ENCODE measurements at regions not wholly inside any gene's neighbourhood (a gene's known extent, or its start where the extent isn't known, plus 50 kb on each side); places are given as distances from the start of the nearest gene placed in this dataset.

DNA sequence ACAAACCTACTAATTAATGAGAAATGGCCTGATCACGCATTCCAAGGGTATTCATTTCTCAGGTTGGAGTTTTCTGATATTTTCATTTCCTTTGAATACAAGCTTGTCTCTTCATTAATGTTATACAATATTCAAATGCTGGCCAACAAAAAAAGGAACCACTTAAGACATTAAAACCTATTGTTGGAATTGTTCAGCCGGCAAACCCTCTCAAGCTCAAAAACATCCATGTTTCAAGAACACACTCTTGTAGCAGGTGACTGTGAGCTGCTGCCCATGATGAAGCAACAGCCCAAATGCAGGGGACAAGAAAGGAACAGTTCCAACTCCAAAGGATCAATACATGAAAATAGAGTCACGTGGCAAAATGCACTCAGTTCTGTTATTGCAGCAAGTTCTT lies 454.5 kb downstream of the BCL11A start:
- Histone ChIP-seq H2AFZ (no peak overlapping the region), H3K4me2 (no peak overlapping the region), H3K36me3 (ENCODE audit: low read depth) (no peaks in the 10 kb centered on the region), H3K27ac (no peak overlapping the region), H4K20me1 (ENCODE audit: insufficient read depth) (no peaks in the 10 kb centered on the region), H3K4me3 (no peak overlapping the region), H3K9me2 (ENCODE audit: insufficient read depth) (no peaks in the 10 kb centered on the region), H3K4me1 (replicated peaks; ENCODE audit: insufficient read depth) (no peaks in the 10 kb centered on the region), H3K79me2 (ENCODE audit: low read depth) (no peaks in the 10 kb centered on the region), H3F3A (ENCODE audit: insufficient read depth, low read depth) (no peaks in the 10 kb centered on the region), H3K27me3 (ENCODE audit: insufficient read depth, low read depth) (0 out of 2 replicates have a peak, but pooled peaks cover 9% of the 10 kb centered on the region), H3K9me3 (ENCODE audit: insufficient read depth, low read depth) (no peaks in the 10 kb centered on the region)
- DNase-seq: no peak
- TF ChIP-seq, protein P1, sequence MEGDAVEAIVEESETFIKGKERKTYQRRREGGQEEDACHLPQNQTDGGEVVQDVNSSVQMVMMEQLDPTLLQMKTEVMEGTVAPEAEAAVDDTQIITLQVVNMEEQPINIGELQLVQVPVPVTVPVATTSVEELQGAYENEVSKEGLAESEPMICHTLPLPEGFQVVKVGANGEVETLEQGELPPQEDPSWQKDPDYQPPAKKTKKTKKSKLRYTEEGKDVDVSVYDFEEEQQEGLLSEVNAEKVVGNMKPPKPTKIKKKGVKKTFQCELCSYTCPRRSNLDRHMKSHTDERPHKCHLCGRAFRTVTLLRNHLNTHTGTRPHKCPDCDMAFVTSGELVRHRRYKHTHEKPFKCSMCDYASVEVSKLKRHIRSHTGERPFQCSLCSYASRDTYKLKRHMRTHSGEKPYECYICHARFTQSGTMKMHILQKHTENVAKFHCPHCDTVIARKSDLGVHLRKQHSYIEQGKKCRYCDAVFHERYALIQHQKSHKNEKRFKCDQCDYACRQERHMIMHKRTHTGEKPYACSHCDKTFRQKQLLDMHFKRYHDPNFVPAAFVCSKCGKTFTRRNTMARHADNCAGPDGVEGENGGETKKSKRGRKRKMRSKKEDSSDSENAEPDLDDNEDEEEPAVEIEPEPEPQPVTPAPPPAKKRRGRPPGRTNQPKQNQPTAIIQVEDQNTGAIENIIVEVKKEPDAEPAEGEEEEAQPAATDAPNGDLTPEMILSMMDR (conservative IDR thresholded peaks at IDR 0.05): no peak
- TF ChIP-seq EZH2 (IDR thresholded peaks at IDR 0.05; ENCODE audit: low read depth): no peak
- CTCF ChIA-PET: no interaction called here
- POLR2A ChIA-PET (ENCODE audit: unreplicated experiment): no interaction called here
- intact Hi-C loops (cut with micrococcal nuclease; ENCODE audit: unreplicated experiment): no loop called here
- no TSS peak for BruUV-seq (replicated peaks)

DNA sequence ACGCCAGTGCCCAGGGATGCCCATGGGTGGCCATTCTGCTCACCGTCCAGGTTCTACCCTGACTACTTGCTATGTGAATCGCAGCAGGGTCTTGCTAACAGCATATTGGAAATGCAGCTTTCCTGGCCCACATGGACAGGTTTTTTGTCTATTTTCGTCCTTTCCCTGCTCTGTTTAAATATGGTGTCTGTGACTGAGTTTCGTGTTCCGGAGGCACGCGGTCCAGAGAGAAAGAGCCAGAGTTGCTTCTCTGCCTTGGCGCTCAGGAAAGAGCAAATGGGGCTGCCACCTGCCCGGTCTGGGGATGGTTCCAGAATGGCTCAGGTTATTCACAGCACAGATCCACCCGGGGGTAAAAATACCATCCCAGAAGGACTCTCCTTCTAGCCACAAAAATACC lies 456.2 kb downstream of the BCL11A start:
- no peak overlapping the region for H3K27ac ChIP-seq
- H3K27me3 ChIP-seq (ENCODE audit: insufficient read depth, low read depth): 0 out of 2 replicates have a peak, but pooled peaks cover 9% of the 10 kb centered on the region
- H3K9me2 ChIP-seq (ENCODE audit: insufficient read depth): no peaks in the 10 kb centered on the region
- no peaks in the 10 kb centered on the region for H3K4me1 ChIP-seq (replicated peaks; ENCODE audit: insufficient read depth)
- H3K79me2 ChIP-seq (ENCODE audit: low read depth): no peaks in the 10 kb centered on the region
- no TSS peak for BruUV-seq (replicated peaks)
- ChIA-PET CTCF (no interaction called here), POLR2A (ENCODE audit: unreplicated experiment) (no interaction called here)
- intact Hi-C loops (cut with micrococcal nuclease; ENCODE audit: unreplicated experiment): no loop called here
- H3K4me2 ChIP-seq: no peak overlapping the region
- no peaks in the 10 kb centered on the region for H3F3A ChIP-seq (ENCODE audit: insufficient read depth, low read depth)
- DNase-seq: no peak
- H2AFZ ChIP-seq: no peak overlapping the region
- H3K9me3 ChIP-seq (ENCODE audit: insufficient read depth, low read depth): no peaks in the 10 kb centered on the region
- TF ChIP-seq, protein P1 (conservative IDR thresholded peaks at IDR 0.05): no peak
- TF ChIP-seq EZH2 (IDR thresholded peaks at IDR 0.05; ENCODE audit: low read depth): no peak
- no peaks in the 10 kb centered on the region for H3K36me3 ChIP-seq (ENCODE audit: low read depth)
- no peaks in the 10 kb centered on the region for H4K20me1 ChIP-seq (ENCODE audit: insufficient read depth)
- no peak overlapping the region for H3K4me3 ChIP-seq

DNA sequence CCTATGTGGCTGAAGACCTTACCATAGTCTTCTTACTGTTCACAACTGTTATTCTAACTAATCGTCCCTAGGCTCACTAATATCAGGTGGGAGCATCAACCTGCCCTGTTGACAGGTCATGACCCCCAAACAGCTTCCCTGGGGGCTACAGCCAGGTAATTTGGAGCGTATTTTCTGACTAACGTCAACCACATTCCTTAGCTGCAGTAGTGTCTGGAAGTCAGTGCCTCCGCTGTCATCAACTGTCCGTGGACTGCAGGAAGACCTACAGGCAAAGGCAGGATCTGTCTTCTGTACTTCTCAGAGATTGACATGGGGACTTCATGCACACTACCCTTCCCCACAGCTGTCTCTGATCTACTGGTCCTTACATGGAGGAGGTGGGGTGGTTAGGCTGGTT lies 456.9 kb downstream of the BCL11A start:
- POLR2A ChIA-PET (ENCODE audit: unreplicated experiment): interaction anchor here (0.6 kb wide), 1 partner anchor 194 kb away, joined by 5 read pairs; no protein-coding TSS in a partner anchor
- no TSS peak for BruUV-seq (replicated peaks)
- no peaks in the 10 kb centered on the region for H4K20me1 ChIP-seq (ENCODE audit: insufficient read depth)
- H3K4me3 ChIP-seq: no peak overlapping the region
- no peak for TF ChIP-seq EZH2 (IDR thresholded peaks at IDR 0.05; ENCODE audit: low read depth)
- TF ChIP-seq, protein P1 (conservative IDR thresholded peaks at IDR 0.05): no peak
- no peaks in the 10 kb centered on the region for H3K9me3 ChIP-seq (ENCODE audit: insufficient read depth, low read depth)
- no peaks in the 10 kb centered on the region for H3F3A ChIP-seq (ENCODE audit: insufficient read depth, low read depth)
- CTCF ChIA-PET: no interaction called here
- H3K4me1 ChIP-seq (replicated peaks; ENCODE audit: insufficient read depth): no peaks in the 10 kb centered on the region
- intact Hi-C loops (cut with micrococcal nuclease; ENCODE audit: unreplicated experiment): no loop called here
- no peak for DNase-seq
- 0 out of 2 replicates have a peak, but pooled peaks cover 9% of the 10 kb centered on the region for H3K27me3 ChIP-seq (ENCODE audit: insufficient read depth, low read depth)
- no peak overlapping the region for H3K4me2 ChIP-seq
- no peaks in the 10 kb centered on the region for H3K79me2 ChIP-seq (ENCODE audit: low read depth)
- no peaks in the 10 kb centered on the region for H3K36me3 ChIP-seq (ENCODE audit: low read depth)
- H3K27ac ChIP-seq: no peak overlapping the region
- no peaks in the 10 kb centered on the region for H3K9me2 ChIP-seq (ENCODE audit: insufficient read depth)
- no peak overlapping the region for H2AFZ ChIP-seq

Data from PC-9 (cell line).